ENCODE measurements at regions not wholly inside any gene's neighbourhood (a gene's known extent, or its start where the extent isn't known, plus 50 kb on each side); places are given as distances from the start of the nearest gene placed in this dataset.

GRCh38 chr6:43840490-43841218, 70.6 kb downstream of the VEGFA start:
- no peak for DNase-seq

DNA sequence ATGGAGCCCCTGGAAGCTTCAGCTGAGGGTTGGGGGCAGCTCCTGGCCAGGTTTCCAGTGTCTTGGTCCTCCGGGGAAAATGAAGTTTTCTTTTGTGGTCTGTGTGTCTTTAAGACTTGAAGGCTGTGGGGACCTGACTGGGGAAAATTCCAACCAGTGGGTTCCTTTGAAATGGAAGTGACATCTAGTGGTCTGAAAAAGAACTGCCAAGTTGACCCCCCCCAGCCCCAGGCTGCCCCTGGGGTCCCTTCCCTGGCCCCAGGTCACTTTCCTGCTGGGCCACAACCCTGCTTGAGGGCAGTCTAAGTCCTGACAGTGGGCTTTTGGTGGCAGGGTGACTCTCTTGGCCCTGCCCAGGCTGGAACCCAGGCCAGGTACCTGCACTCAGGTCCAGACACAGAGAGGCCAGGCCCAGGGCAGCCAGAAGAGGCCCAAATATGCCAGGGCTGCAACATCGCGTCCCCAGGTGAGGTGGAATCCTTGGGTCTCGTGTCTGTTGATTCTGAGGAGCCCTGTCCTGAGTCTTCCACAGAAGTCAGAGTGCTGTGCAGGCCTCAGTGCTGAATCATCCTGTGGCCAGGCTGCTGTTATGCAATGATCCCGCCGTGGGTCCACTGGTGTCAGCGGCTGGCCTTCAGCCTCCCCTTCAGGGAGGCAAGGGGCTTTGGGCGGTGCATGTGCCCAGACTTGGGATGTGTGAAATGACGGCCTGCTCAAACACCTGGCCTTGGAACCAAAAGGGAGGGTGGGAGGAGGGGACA, 68.4 kb downstream of the VEGFA start:
- DNase-seq: peak; percentile 21

GRCh38 chr6:43837507-43837906, 67.5 kb downstream of the VEGFA start:
- DNase-seq: no peak

DNA sequence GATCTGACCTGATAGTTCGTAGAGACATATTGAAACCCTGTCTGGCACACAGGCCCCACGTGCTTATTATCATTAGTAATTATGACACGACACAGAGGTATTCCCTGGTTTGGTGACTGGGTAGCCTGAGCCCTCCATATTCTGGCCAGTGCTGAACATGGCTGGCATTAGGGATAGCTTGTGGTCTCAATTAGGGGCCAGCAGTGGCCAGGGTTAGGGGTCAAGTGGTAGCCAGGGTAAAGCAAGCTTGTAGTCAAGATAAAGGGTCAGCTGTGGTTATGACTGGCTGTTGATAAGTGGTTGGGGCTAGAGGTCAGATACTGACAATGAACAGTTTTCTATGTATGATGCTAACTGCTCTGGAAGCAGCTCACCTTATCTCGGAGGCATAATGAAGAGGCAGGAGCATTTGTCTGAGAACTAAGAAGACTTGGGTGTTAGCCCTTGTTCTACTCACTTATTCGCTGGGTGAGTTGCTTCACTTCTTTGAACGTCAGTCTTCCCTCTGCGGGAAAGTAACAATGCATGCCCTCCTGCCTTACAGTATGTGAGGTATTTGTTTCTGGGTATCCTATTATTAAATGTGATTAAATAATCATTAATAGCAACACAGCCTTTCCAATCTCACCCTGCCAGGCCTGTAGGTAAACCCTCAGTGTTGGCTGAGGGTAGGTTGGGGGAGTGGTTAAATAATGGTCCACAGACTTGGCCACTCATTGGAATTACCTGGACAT, 66.7 kb downstream of the VEGFA start:
- no peak for DNase-seq

Measured in NCI-H2029 (cell line).